ENCODE measurements at regions not wholly inside any gene's neighbourhood (a gene's known extent, or its start where the extent isn't known, plus 50 kb on each side); places are given as distances from the start of the nearest gene placed in this dataset.

GRCh38 chr2:145511946-145512345 is 992.0 kb upstream of the ZEB2 start:
- no peak for DNase-seq

- no peak for DNase-seq
These were observed 983.6 kb upstream of the ZEB2 start for GRCh38 chr2:145503511-145503910.

- DNase-seq = no peak
These were observed 982.0 kb upstream of the ZEB2 start for GRCh38 chr2:145501920-145502319.

GRCh38 chr2:145495590-145495989 is 975.7 kb upstream of the ZEB2 start:
- no peak for DNase-seq

- no peak for DNase-seq
These were observed 974.5 kb upstream of the ZEB2 start for GRCh38 chr2:145494441-145494840.

GRCh38 chr2:145488571-145488970 is 968.7 kb upstream of the ZEB2 start:
- DNase-seq = no peak

GRCh38 chr2:145484448-145485097 is 964.7 kb upstream of the ZEB2 start:
- DNase-seq = no peak

GRCh38 chr2:145483854-145484253 is 963.9 kb upstream of the ZEB2 start:
- DNase-seq = no peak

GRCh38 chr2:145481334-145481922 is 961.5 kb upstream of the ZEB2 start:
- no peak for DNase-seq

- DNase-seq = no peak
These were observed 944.9 kb upstream of the ZEB2 start for GRCh38 chr2:145464866-145465265.

GRCh38 chr2:145460112-145460511 is 940.2 kb upstream of the ZEB2 start:
- no peak for DNase-seq

GRCh38 chr2:145431181-145431951 is 911.4 kb upstream of the ZEB2 start:
- DNase-seq = peak; percentile 100

GRCh38 chr2:145423809-145424208 is 903.9 kb upstream of the ZEB2 start:
- DNase-seq = no peak

- DNase-seq = no peak
These were observed 902.7 kb upstream of the ZEB2 start for GRCh38 chr2:145422576-145422975.

- no peak for DNase-seq
These were observed 901.9 kb upstream of the ZEB2 start for GRCh38 chr2:145421841-145422240.

GRCh38 chr2:145416640-145417039 is 896.7 kb upstream of the ZEB2 start:
- no peak for DNase-seq

GRCh38 chr2:145415151-145415550 is 895.2 kb upstream of the ZEB2 start:
- DNase-seq = no peak

GRCh38 chr2:145413261-145414030 is 893.5 kb upstream of the ZEB2 start:
- DNase-seq = no peak

- DNase-seq = peak; percentile 50
These were observed 892.2 kb upstream of the ZEB2 start for GRCh38 chr2:145412155-145412554.

- DNase-seq = no peak
These were observed 891.6 kb upstream of the ZEB2 start for GRCh38 chr2:145411493-145411892.

- DNase-seq = no peak
These were observed 890.2 kb upstream of the ZEB2 start for GRCh38 chr2:145410086-145410485.

- no peak for DNase-seq
These were observed 889.1 kb upstream of the ZEB2 start for GRCh38 chr2:145408980-145409379.

- no peak for DNase-seq
These were observed 884.8 kb upstream of the ZEB2 start for GRCh38 chr2:145404690-145405089.
